Breast epithelium (tissue), 3 donors: ENCODE measurements at regions not wholly inside any gene's neighbourhood (a gene's known extent, or its start where the extent isn't known, plus 50 kb on each side); places are given as distances from the start of the nearest gene placed in this dataset.

Source experiments
- POLR2A ChIP-seq: fragments of 450-650 bp; IDR thresholded peaks from one replicate; pipeline ENCODE4 v1.6.1; 2016; ENCODE audit warnings: antibody characterized with exemption, mild to moderate bottlenecking, moderate library complexity
- POLR2AphosphoS5 ChIP-seq, 3 donors: sonication (generic); formaldehyde crosslinking; IDR thresholded peaks; one replicate each; pipeline ENCODE4 v1.6.1; 2017; ENCODE audit warnings: antibody characterized with exemption in 3 of 3
- TF ChIP-seq, protein P1 (sequence below), 3 donors: fragments of 450-650 bp; IDR thresholded peaks; one replicate each; pipeline ENCODE4 v1.5.1; 2016 to 2017; ENCODE audit warnings: antibody characterized with exemption in 3 of 3, mild to moderate bottlenecking in 3 of 3, moderate library complexity in 3 of 3

DNA sequence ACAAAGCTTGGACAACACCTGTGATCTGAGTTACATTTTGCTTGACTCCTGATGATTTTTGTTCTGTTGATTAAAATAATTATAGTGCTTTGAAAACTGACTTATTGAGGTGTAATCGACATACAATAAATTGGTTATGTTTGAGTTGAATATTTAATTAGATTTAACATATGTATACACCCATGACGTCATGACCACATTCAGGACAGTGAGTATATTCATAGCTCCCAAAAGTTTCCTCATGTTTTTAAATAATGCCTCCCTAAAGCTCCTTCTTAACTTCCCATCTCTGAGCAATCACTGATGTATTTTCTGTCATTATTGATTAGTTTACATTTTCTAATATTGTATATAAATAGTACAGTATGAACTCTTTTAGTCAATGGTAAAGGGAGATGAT, 801.2 kb downstream of the PDCD6IP start:
- TF ChIP-seq POLR2A (no peak), POLR2AphosphoS5 (IDR thresholded peaks at IDR 0.05) (no peak)
- TF ChIP-seq, protein P1, sequence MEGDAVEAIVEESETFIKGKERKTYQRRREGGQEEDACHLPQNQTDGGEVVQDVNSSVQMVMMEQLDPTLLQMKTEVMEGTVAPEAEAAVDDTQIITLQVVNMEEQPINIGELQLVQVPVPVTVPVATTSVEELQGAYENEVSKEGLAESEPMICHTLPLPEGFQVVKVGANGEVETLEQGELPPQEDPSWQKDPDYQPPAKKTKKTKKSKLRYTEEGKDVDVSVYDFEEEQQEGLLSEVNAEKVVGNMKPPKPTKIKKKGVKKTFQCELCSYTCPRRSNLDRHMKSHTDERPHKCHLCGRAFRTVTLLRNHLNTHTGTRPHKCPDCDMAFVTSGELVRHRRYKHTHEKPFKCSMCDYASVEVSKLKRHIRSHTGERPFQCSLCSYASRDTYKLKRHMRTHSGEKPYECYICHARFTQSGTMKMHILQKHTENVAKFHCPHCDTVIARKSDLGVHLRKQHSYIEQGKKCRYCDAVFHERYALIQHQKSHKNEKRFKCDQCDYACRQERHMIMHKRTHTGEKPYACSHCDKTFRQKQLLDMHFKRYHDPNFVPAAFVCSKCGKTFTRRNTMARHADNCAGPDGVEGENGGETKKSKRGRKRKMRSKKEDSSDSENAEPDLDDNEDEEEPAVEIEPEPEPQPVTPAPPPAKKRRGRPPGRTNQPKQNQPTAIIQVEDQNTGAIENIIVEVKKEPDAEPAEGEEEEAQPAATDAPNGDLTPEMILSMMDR (IDR thresholded peaks at IDR 0.05) = no peak
